ENCODE measurements at regions not wholly inside any gene's neighbourhood (a gene's known extent, or its start where the extent isn't known, plus 50 kb on each side); places are given as distances from the start of the nearest gene placed in this dataset.

- DNase-seq: no peak
Observed at GRCh38 chr3:102750322-102750721, 315.5 kb downstream of the ZPLD1 start.

GRCh38 chr3:102753901-102754300, 319.1 kb downstream of the ZPLD1 start:
- no peak for DNase-seq

GRCh38 chr3:102756706-102757105, 321.9 kb downstream of the ZPLD1 start:
- DNase-seq: no peak

- DNase-seq: no peak
Observed at GRCh38 chr3:102757950-102758349, 323.1 kb downstream of the ZPLD1 start.

GRCh38 chr3:102761766-102762165, 327.0 kb downstream of the ZPLD1 start:
- no peak for DNase-seq

- no peak for DNase-seq
Observed at GRCh38 chr3:102790747-102791325, 356.0 kb downstream of the ZPLD1 start.

- DNase-seq: no peak
Observed at GRCh38 chr3:102791641-102792589, 357.1 kb downstream of the ZPLD1 start.

GRCh38 chr3:102796804-102797203, 362.0 kb downstream of the ZPLD1 start:
- DNase-seq: no peak

- DNase-seq: no peak
Observed at GRCh38 chr3:102802819-102803420, 368.1 kb downstream of the ZPLD1 start.

- DNase-seq: no peak
Observed at GRCh38 chr3:102810937-102811336, 376.1 kb downstream of the ZPLD1 start.

- DNase-seq: no peak
Observed at GRCh38 chr3:102826636-102827035, 391.8 kb downstream of the ZPLD1 start.

- no peak for DNase-seq
Observed at GRCh38 chr3:102827386-102827785, 392.6 kb downstream of the ZPLD1 start.

- no peak for DNase-seq
Observed at GRCh38 chr3:102830415-102830814, 395.6 kb downstream of the ZPLD1 start.

- DNase-seq: no peak
Observed at GRCh38 chr3:102841866-102842265, 407.1 kb downstream of the ZPLD1 start.

GRCh38 chr3:102866845-102867244, 432.0 kb downstream of the ZPLD1 start:
- DNase-seq: no peak

- DNase-seq: no peak
Observed at GRCh38 chr3:102883515-102883914, 448.7 kb downstream of the ZPLD1 start.

GRCh38 chr3:102885289-102885688, 450.5 kb downstream of the ZPLD1 start:
- DNase-seq: no peak

- no peak for DNase-seq
Observed at GRCh38 chr3:102887431-102887830, 452.6 kb downstream of the ZPLD1 start.

GRCh38 chr3:102896851-102897621, 462.2 kb downstream of the ZPLD1 start:
- no peak for DNase-seq

- no peak for DNase-seq
Observed at GRCh38 chr3:102904629-102905028, 469.8 kb downstream of the ZPLD1 start.

- DNase-seq: no peak
Observed at GRCh38 chr3:102905811-102906210, 471.0 kb downstream of the ZPLD1 start.

- no peak for DNase-seq
Observed at GRCh38 chr3:102906818-102907217, 472.0 kb downstream of the ZPLD1 start.

GRCh38 chr3:102909904-102910303, 475.1 kb downstream of the ZPLD1 start:
- DNase-seq: no peak
